ENCODE measurements at regions not wholly inside any gene's neighbourhood (a gene's known extent, or its start where the extent isn't known, plus 50 kb on each side); places are given as distances from the start of the nearest gene placed in this dataset.

- Histone ChIP-seq H3K4me1 (ENCODE audit: control insufficient read depth, insufficient read depth, low read length) (no peaks in the 10 kb centered on the region), H3K4me3 (ENCODE audit: low read length) (no peak overlapping the region), H3K36me3 (ENCODE audit: control insufficient read depth, insufficient read depth, low read length) (no peaks in the 10 kb centered on the region), H3K27ac (ENCODE audit: low read length) (no peak overlapping the region), H3K9me3 (ENCODE audit: control insufficient read depth, insufficient read depth, low read length) (no peaks in the 10 kb centered on the region), H3K27me3 (ENCODE audit: control insufficient read depth, insufficient read depth, low read length) (no peaks in the 10 kb centered on the region)
- H3K27me3 Mint-ChIP-seq (ENCODE audit: low read depth in 2 of 2), result peaks cover 18 to 24% of the 10 kb centered on the region in 2 donors
- no peak overlapping the region for H3K27ac Mint-ChIP-seq
- DNase-seq (no peak), ATAC-seq (no peak)
- TF ChIP-seq, protein P1, sequence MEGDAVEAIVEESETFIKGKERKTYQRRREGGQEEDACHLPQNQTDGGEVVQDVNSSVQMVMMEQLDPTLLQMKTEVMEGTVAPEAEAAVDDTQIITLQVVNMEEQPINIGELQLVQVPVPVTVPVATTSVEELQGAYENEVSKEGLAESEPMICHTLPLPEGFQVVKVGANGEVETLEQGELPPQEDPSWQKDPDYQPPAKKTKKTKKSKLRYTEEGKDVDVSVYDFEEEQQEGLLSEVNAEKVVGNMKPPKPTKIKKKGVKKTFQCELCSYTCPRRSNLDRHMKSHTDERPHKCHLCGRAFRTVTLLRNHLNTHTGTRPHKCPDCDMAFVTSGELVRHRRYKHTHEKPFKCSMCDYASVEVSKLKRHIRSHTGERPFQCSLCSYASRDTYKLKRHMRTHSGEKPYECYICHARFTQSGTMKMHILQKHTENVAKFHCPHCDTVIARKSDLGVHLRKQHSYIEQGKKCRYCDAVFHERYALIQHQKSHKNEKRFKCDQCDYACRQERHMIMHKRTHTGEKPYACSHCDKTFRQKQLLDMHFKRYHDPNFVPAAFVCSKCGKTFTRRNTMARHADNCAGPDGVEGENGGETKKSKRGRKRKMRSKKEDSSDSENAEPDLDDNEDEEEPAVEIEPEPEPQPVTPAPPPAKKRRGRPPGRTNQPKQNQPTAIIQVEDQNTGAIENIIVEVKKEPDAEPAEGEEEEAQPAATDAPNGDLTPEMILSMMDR (IDR thresholded peaks at IDR 0.05), result no peak
- no peaks in the 10 kb centered on the region for H3K36me3 Mint-ChIP-seq
- no peaks in the 10 kb centered on the region for H3K9me3 Mint-ChIP-seq
- peaks cover 0 to 5% of the 10 kb centered on the region in 2 donors for H3K4me1 Mint-ChIP-seq
- no CpG with 5 or more reads among the region's 1 CpG for WGBS (ENCODE audit: insufficient coverage)
- intact Hi-C loops (cut with micrococcal nuclease), result no loop called here
- no peak overlapping the region for H3K4me3 Mint-ChIP-seq
These were observed 99.8 kb upstream of the SH3BP4 start for GRCh38 chr2:234852035-234852434.

- Mint-ChIP-seq H3K4me1 (peaks cover 0 to 5% of the 10 kb centered on the region in 2 donors), H3K36me3 (no peaks in the 10 kb centered on the region), H3K27ac (no peak overlapping the region), H3K9me3 (no peaks in the 10 kb centered on the region), H3K4me3 (no peak overlapping the region), H3K27me3 (ENCODE audit: low read depth in 2 of 2) (peaks cover 18 to 24% of the 10 kb centered on the region in 2 donors)
- intact Hi-C loops (cut with micrococcal nuclease), result no loop called here
- no peak overlapping the region for H3K27ac ChIP-seq (ENCODE audit: low read length)
- no peak for DNase-seq
- no peaks in the 10 kb centered on the region for H3K27me3 ChIP-seq (ENCODE audit: control insufficient read depth, insufficient read depth, low read length)
- no peaks in the 10 kb centered on the region for H3K36me3 ChIP-seq (ENCODE audit: control insufficient read depth, insufficient read depth, low read length)
- no peak for ATAC-seq
- no peak overlapping the region for H3K4me3 ChIP-seq (ENCODE audit: low read length)
- no peaks in the 10 kb centered on the region for H3K9me3 ChIP-seq (ENCODE audit: control insufficient read depth, insufficient read depth, low read length)
- no peaks in the 10 kb centered on the region for H3K4me1 ChIP-seq (ENCODE audit: control insufficient read depth, insufficient read depth, low read length)
- 89% methylated on average over 5 of the region's 5 CpGs for WGBS (ENCODE audit: insufficient coverage)
- TF ChIP-seq, protein P1 (IDR thresholded peaks at IDR 0.05), result no peak
These were observed 100.4 kb upstream of the SH3BP4 start for GRCh38 chr2:234851451-234851850.

DNA sequence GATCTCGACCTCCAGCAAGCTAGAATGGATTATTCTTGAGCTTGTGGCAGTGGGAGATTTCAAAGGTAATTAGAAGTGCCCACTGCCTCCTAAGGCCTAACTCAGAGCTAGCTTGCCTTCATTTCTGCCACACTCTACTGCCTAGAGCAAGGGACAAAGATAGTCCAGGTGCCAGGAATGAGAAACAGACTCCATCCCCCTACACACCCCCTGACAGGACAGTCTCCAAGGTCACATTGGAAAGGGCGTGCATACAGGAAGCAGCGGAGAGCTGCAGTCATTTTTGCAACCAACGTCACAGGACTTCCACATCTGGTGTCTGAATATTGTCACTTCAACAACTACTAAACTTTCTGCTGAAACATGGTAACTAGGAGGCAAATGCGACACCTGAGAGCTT, 101.0 kb upstream of the SH3BP4 start:
- TF ChIP-seq, protein P1 (IDR thresholded peaks at IDR 0.05), result no peak
- no peak for DNase-seq
- Histone ChIP-seq H3K9me3 (ENCODE audit: control insufficient read depth, insufficient read depth, low read length) (no peaks in the 10 kb centered on the region), H3K4me1 (ENCODE audit: control insufficient read depth, insufficient read depth, low read length) (no peaks in the 10 kb centered on the region), H3K27ac (ENCODE audit: low read length) (no peak overlapping the region), H3K27me3 (ENCODE audit: control insufficient read depth, insufficient read depth, low read length) (no peaks in the 10 kb centered on the region), H3K4me3 (ENCODE audit: low read length) (no peak overlapping the region), H3K36me3 (ENCODE audit: control insufficient read depth, insufficient read depth, low read length) (no peaks in the 10 kb centered on the region)
- intact Hi-C loops (cut with micrococcal nuclease), result no loop called here
- peaks cover 18 to 24% of the 10 kb centered on the region in 2 donors for H3K27me3 Mint-ChIP-seq (ENCODE audit: low read depth in 2 of 2)
- peaks cover 0 to 5% of the 10 kb centered on the region in 2 donors for H3K4me1 Mint-ChIP-seq
- no peaks in the 10 kb centered on the region for H3K36me3 Mint-ChIP-seq
- no peaks in the 10 kb centered on the region for H3K9me3 Mint-ChIP-seq
- H3K4me3 Mint-ChIP-seq, result no peak overlapping the region
- WGBS (ENCODE audit: insufficient coverage), result 83% methylated on average over 5 of the region's 5 CpGs
- H3K27ac Mint-ChIP-seq, result no peak overlapping the region
- ATAC-seq, result no peak

DNA sequence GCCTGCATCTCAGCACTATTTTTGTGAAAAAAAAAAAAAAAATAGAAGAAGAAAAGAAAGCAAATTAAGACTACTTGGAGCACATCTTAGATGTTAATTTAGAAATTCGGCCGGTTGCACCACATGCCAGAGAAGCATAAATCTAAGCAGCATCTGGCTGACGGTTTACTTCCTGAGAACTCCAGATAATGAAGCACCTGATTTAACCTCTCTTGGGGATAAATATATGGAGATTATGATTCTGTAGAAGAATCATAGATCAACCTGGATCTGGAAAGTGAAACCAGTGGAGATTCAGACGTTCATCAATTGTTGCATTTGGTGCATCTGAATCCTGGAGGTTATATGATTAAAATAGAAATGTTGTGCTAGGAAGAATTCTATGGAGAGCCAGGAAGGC, 102.1 kb upstream of the SH3BP4 start:
- no peak overlapping the region for H3K4me3 Mint-ChIP-seq
- intact Hi-C loops (cut with micrococcal nuclease), result no loop called here
- WGBS (ENCODE audit: insufficient coverage), result 52% methylated on average over 4 of the region's 4 CpGs

More for the DNA sequence above, 102.1 kb upstream of the SH3BP4 start:
- peaks cover 0 to 5% of the 10 kb centered on the region in 2 donors for H3K4me1 Mint-ChIP-seq
- Histone ChIP-seq H3K4me1 (ENCODE audit: control insufficient read depth, insufficient read depth, low read length) (no peaks in the 10 kb centered on the region), H3K27me3 (ENCODE audit: control insufficient read depth, insufficient read depth, low read length) (no peaks in the 10 kb centered on the region), H3K4me3 (ENCODE audit: low read length) (no peak overlapping the region), H3K9me3 (ENCODE audit: control insufficient read depth, insufficient read depth, low read length) (no peaks in the 10 kb centered on the region), H3K27ac (ENCODE audit: low read length) (no peak overlapping the region), H3K36me3 (ENCODE audit: control insufficient read depth, insufficient read depth, low read length) (no peaks in the 10 kb centered on the region)
- no peak overlapping the region for H3K27ac Mint-ChIP-seq
- ATAC-seq (no peak), DNase-seq (no peak)
- H3K36me3 Mint-ChIP-seq, result no peaks in the 10 kb centered on the region
- H3K9me3 Mint-ChIP-seq, result no peaks in the 10 kb centered on the region
- peaks cover 18 to 19% of the 10 kb centered on the region in 2 donors for H3K27me3 Mint-ChIP-seq (ENCODE audit: low read depth in 2 of 2)
- TF ChIP-seq, protein P1 (IDR thresholded peaks at IDR 0.05), result no peak

All from natural killer cell (primary cell).